ENCODE measurements at regions not wholly inside any gene's neighbourhood (a gene's known extent, or its start where the extent isn't known, plus 50 kb on each side); places are given as distances from the start of the nearest gene placed in this dataset.

DNA sequence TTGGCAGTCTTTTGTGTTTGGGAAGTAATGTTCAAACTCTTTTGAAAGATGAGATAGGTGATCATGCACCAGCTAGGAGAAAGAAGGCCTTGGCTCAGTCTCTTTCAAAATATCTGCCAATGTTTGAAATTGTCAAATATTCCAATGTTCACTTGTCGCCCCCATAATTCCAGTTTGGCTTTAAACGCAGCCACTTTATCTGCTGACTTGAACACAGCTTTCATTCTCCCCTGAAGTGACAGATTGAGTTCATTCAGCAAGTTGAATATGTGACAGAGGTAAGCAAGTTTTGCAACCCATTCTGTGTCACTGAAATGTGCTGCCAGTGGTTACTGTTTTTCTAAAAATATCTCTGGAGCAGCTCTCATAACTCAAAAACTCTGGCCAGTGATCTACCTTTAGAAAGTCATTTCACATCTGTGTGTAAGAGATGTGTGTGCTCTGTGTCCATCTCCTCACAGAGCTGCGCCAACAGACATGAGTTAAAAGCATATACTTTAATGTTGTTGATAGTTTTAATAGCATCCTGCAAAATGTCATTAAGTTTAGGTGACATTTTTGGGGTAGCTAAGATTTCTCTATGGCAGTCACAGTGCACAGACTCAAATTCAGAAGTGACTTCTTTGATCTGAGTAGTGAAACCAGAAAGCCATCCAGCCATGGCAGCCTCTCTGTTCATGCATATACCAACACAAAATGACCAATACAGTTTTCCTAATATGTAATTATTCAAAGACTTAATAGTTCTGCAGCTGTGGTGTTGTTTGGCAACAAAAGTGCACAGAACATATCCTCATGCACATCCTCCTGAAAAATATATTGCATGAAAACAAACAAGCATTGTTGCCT, 614.3 kb upstream of the MIS18BP1 start:
- TF ChIP-seq POLR2AphosphoS5 (IDR thresholded peaks at IDR 0.05; ENCODE audit: insufficient read depth in 1 of 2, low read depth in 1 of 2): no peak
- TF ChIP-seq POLR2A (IDR thresholded peaks at IDR 0.05): no peak
- TF ChIP-seq, protein P1, sequence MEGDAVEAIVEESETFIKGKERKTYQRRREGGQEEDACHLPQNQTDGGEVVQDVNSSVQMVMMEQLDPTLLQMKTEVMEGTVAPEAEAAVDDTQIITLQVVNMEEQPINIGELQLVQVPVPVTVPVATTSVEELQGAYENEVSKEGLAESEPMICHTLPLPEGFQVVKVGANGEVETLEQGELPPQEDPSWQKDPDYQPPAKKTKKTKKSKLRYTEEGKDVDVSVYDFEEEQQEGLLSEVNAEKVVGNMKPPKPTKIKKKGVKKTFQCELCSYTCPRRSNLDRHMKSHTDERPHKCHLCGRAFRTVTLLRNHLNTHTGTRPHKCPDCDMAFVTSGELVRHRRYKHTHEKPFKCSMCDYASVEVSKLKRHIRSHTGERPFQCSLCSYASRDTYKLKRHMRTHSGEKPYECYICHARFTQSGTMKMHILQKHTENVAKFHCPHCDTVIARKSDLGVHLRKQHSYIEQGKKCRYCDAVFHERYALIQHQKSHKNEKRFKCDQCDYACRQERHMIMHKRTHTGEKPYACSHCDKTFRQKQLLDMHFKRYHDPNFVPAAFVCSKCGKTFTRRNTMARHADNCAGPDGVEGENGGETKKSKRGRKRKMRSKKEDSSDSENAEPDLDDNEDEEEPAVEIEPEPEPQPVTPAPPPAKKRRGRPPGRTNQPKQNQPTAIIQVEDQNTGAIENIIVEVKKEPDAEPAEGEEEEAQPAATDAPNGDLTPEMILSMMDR (IDR thresholded peaks at IDR 0.05): no peak
